MCF 10A (cell line): ENCODE measurements at regions not wholly inside any gene's neighbourhood (a gene's known extent, or its start where the extent isn't known, plus 50 kb on each side); places are given as distances from the start of the nearest gene placed in this dataset.

ENCODE experiments used
- BruUV-seq: library from RNA; stranded (reverse); fragments of 400-500 nt; replicated peaks from 2 replicates; lab custom pipeline; 2021; lab: Mats Ljungman, UMichigan
- CTCF ChIA-PET: fragments of 300-600 bp; sonication (Branson Sonifier 250); formaldehyde crosslinking; extraction: SDS; loops from one replicate; lab custom pipeline; 2021; ENCODE audit warnings: antibody characterized with exemption, inconsistent platforms; lab: Yijun Ruan, JAX
- POLR2A ChIA-PET: fragments of 300-600, 350-650 bp; sonication (Branson Sonifier 250); formaldehyde crosslinking; extraction: SDS; loops from one replicate; lab custom pipeline; 2020; ENCODE audit warnings: antibody characterized with exemption, inconsistent platforms; lab: Yijun Ruan, JAX
- DNase-seq: peaks from one replicate; pipeline ENCODE4 v3.0.0-alpha.2; 2018; ENCODE audit not compliant: unreplicated experiment
- H3K27ac Mint-ChIP-seq: one replicate; pipeline ENCODE4 v1.8.0; 2022; ENCODE audit warnings: mild to moderate bottlenecking, low read depth, mixed read lengths; ENCODE audit not compliant: unreplicated experiment
- H3K27me3 Mint-ChIP-seq: one replicate; pipeline ENCODE4 v1.8.0; 2022; ENCODE audit warnings: mixed read lengths; ENCODE audit not compliant: insufficient read depth, unreplicated experiment
- H3K36me3 Mint-ChIP-seq: one replicate; pipeline ENCODE4 v1.8.0; 2022; ENCODE audit warnings: mild to moderate bottlenecking, moderate library complexity, mixed read lengths; ENCODE audit not compliant: insufficient read depth, unreplicated experiment
- H3K4me1 Mint-ChIP-seq: one replicate; pipeline ENCODE4 v1.8.0; 2022; ENCODE audit warnings: mixed read lengths; ENCODE audit not compliant: insufficient read depth, unreplicated experiment
- H3K4me3 Mint-ChIP-seq: one replicate; pipeline ENCODE4 v1.8.0; 2022; ENCODE audit warnings: mild to moderate bottlenecking, moderate library complexity, mixed read lengths; ENCODE audit not compliant: unreplicated experiment
- H3K9me3 Mint-ChIP-seq: one replicate; pipeline ENCODE4 v1.8.0; 2022; ENCODE audit warnings: mixed read lengths; ENCODE audit not compliant: unreplicated experiment
- CTCF ChIP-seq: fragments of 200-600 bp; IDR thresholded peaks from one replicate; pipeline ENCODE4 v1.8.0; 2022; ENCODE audit warnings: antibody characterized with exemption, mild to moderate bottlenecking; ENCODE audit not compliant: unreplicated experiment
- intact Hi-C: fragments of 100-400 bp; cut with micrococcal nuclease; formaldehyde crosslinking; loops from 2 replicates; pipeline ENCODE4 v1.14.1; 2022

DNA sequence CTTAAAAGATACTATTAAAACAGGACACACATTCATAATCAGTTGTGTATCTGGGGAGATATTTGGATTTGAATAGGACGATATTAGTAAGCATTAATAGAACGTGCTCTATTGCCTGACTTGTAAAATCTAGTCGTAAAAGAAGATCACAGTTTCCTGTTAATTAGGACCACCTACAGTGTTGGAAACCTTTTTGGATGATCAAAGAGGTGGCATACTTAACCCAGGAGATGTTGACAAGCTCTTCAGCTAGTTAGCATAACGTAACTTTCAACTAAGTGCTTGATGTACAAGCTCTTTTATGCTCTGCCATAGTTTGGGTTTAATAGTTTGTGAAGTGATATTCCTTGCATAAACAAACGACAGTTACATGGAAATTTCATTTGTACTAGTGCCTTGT lies 293.3 kb upstream of the NR5A2 start:
- intact Hi-C loops, result no loop called here
- H3K4me3 Mint-ChIP-seq, result no peak overlapping the region
- no peaks in the 10 kb centered on the region for H3K9me3 Mint-ChIP-seq
- no TSS peak for BruUV-seq
- peaks cover 6% of the 10 kb centered on the region for H3K4me1 Mint-ChIP-seq
- no peaks in the 10 kb centered on the region for H3K27me3 Mint-ChIP-seq
- ChIA-PET POLR2A (interaction anchor here (1.4 kb wide), 1 partner anchor 13 kb away, joined by 4 read pairs; no protein-coding TSS in a partner anchor), CTCF (interaction anchor here (0.6 to 1.4 kb wide), 3 partner anchors 27 to 754 kb away, joined by 3 to 4 read pairs (median 3); no protein-coding TSS in a partner anchor)
- TF ChIP-seq CTCF, result no peak
- no peak for DNase-seq
- H3K36me3 Mint-ChIP-seq, result no peaks in the 10 kb centered on the region
- no peak overlapping the region for H3K27ac Mint-ChIP-seq

DNA sequence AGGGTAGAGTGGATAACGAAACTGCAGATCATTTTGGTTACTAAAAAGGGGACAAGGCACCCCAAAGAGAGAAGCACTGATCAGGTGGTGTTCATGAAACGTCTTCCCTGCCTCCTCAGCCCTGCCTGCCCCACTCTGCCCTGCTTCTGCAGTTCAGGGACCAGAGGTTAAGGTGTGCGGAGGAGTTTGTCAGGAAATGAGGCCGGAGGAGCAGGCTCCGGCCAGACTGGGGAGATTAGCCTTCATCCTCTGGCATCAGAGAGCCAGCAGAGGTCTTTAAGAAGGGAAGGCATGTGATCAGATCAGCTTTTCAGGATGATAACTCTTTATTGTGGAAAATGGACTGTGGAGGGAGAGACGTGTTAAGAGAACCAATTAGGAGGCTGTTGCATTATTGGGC lies 291.9 kb upstream of the NR5A2 start:
- Mint-ChIP-seq H3K4me3 (no peak overlapping the region), H3K9me3 (no peaks in the 10 kb centered on the region), H3K36me3 (no peaks in the 10 kb centered on the region), H3K4me1 (peaks cover 6% of the 10 kb centered on the region), H3K27ac (no peak overlapping the region), H3K27me3 (no peaks in the 10 kb centered on the region)
- no peak for DNase-seq
- no peak for TF ChIP-seq CTCF
- POLR2A ChIA-PET, result interaction anchor here (0.7 kb wide), 1 partner anchor 56 kb away, joined by 3 read pairs; no protein-coding TSS in a partner anchor
- intact Hi-C loops, result no loop called here
- CTCF ChIA-PET, result no interaction called here
- no TSS peak for BruUV-seq

DNA sequence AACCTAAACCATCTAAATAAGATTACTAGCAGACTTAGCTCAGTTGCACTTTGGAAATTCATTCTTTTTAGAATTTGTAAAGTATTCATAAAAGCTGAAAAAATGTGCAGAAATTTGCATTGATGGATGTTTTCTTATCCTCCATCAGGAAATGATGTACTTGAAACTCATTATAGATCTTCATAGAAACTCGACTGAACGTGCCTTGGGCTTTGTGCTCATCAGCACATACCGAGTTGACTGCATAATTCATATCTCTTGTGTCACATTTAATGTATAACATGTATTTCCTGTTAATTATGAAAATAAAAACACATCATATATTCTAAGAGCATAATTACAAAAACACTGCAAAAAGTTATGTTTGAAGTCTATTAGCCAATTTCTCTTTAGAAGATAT lies 290.9 kb upstream of the NR5A2 start:
- DNase-seq, result no peak

GRCh38 chr1:199741586-199741985 lies 285.9 kb upstream of the NR5A2 start:
- CTCF ChIA-PET, result interaction anchor here (0.7 to 2.1 kb wide), 7 partner anchors 13 to 747 kb away, joined by 3 to 7 read pairs (median 4); no protein-coding TSS in a partner anchor
- no peaks in the 10 kb centered on the region for H3K9me3 Mint-ChIP-seq
- DNase-seq, result no peak
- H3K27ac Mint-ChIP-seq, result no peak overlapping the region
- POLR2A ChIA-PET, result interaction anchor here (0.8 to 2.8 kb wide), 6 partner anchors 12 to 637 kb away, joined by 3 to 19 read pairs (median 3); no protein-coding TSS in a partner anchor
- no peaks in the 10 kb centered on the region for H3K36me3 Mint-ChIP-seq
- H3K4me3 Mint-ChIP-seq, result no peak overlapping the region
- no peaks in the 10 kb centered on the region for H3K27me3 Mint-ChIP-seq
- BruUV-seq, result no TSS peak
- intact Hi-C loops, result no loop called here
- no peaks in the 10 kb centered on the region for H3K4me1 Mint-ChIP-seq
- TF ChIP-seq CTCF, result no peak

More for the DNA sequence above, 290.9 kb upstream of the NR5A2 start:
- H3K4me1 Mint-ChIP-seq, result peaks cover 6% of the 10 kb centered on the region
- CTCF ChIA-PET, result interaction anchor here (0.6 kb wide), 1 partner anchor 52 kb away, joined by 3 read pairs; no protein-coding TSS in a partner anchor
- intact Hi-C loops, result no loop called here
- H3K27me3 Mint-ChIP-seq, result no peaks in the 10 kb centered on the region
- H3K27ac Mint-ChIP-seq, result no peak overlapping the region
- POLR2A ChIA-PET, result no interaction called here
- no TSS peak for BruUV-seq
- H3K9me3 Mint-ChIP-seq, result no peaks in the 10 kb centered on the region
- no peaks in the 10 kb centered on the region for H3K36me3 Mint-ChIP-seq
- TF ChIP-seq CTCF, result no peak
- H3K4me3 Mint-ChIP-seq, result no peak overlapping the region
